HPDE6-E6E7 (cell line): ENCODE measurements at regions not wholly inside any gene's neighbourhood (a gene's known extent, or its start where the extent isn't known, plus 50 kb on each side); places are given as distances from the start of the nearest gene placed in this dataset.

Source experiments
- DNase-seq: peaks from one replicate; pipeline ENCODE4 v3.0.0; 2011; ENCODE audit warnings: missing footprints; ENCODE audit errors: extremely low spot score

- DNase-seq, result no peak
These were observed 1202.0 kb downstream of the EFNB2 start for GRCh38 chr13:105333416-105333815.

DNA sequence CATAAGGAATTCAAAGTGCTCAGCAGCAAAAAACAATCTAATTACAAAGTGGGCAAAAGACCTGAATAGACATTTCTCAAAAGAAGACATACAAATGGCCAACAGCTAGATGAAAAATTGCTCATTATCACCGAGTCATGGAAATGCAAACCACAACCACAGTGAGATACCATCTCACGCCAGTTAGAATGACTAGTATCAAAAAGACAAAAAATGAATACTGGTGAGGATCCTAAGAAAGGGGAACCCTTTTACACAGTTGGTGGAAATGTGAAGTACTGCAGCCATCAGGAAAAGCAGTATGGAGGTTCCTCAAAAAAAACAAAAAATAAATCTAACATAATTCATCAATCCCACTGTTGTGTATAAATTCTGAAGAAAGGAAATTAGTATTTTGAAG, 1206.1 kb downstream of the EFNB2 start:
- DNase-seq, result no peak

DNA sequence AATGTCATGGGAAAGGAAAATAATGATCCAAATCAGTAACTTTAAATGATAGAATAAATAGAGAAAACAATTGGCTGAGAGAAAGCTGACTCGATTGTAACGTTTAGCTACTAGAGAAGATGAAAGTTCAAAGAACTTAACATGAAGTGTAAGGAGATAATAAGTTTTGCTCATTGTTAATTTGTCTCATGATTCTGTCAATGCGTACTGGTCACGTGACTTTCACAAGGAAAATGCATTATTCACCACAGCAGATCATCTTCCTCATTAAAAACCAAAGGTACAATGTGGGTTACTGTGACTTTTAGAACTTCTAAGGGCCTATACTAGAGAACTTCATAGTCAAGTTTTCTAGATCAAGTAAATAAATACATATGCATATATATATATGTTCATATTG, 1207.2 kb downstream of the EFNB2 start:
- DNase-seq, result no peak

DNA sequence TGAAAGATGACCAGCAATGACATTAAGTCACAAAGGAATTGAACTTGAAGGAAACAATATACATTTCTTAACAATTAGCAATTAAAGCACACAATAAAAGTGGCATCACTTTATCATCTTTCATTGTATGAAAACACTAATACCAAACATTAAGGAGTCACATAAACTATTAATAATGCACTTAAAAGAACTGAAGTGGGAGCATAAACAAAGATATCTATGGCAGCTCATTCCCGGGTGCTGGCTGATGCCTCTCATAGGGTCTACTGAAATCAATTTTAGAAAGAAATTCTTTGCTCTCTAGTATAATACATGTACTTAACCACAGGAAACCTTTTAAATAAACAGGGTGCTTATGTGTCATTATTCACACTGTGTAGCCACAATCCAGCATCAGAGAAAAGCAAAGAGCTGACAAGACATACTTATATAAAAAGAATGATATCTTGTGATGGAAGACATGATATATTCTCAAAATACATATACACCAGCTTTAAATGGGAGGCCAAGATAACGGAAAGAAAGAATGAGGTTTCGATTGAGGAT, 1207.8 kb downstream of the EFNB2 start:
- no peak for DNase-seq

- no peak for DNase-seq
These were observed 1215.6 kb downstream of the EFNB2 start for GRCh38 chr13:105319875-105320274.

- no peak for DNase-seq
These were observed 1218.7 kb downstream of the EFNB2 start for GRCh38 chr13:105316731-105317130.

DNA sequence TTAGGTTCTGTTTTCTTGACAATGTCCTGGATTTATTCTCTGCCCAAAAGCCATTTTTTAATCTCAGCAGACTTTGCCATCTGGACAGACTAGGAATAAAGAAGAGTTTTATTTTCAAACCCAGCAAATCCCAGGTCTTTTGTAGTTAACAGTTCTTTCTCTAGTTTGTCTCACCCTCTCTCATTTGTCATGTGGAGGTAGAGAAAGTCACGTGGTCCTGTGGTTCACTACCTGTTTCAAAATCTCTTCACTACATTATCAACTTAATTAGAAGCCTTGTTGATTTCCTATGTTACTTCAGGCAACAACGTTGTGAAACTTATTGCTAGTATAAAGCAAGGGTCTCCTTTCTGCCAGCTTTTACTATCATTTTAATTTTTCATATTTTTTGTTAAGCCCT, 1222.6 kb downstream of the EFNB2 start:
- DNase-seq, result no peak

DNA sequence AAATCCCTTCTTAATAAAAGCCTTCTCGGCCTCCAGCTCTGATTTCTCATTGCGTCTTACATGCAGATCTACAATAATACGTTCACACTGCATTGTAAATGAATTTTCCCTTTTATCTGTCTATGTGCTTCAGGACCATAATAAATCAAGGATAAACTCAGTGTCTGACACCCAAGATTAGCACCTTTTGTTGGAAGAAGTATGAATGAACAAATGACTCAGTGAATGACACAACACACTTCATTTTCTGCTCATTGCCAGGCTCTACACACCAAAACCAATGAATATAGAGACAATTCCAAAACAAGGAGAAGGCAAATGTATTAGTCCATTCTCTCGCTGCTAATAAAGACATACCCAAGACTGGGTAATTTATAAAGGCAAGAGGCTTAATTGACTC, 1224.4 kb downstream of the EFNB2 start:
- no peak for DNase-seq

- no peak for DNase-seq
These were observed 1227.7 kb downstream of the EFNB2 start for GRCh38 chr13:105307776-105308175.

- no peak for DNase-seq
These were observed 1237.6 kb downstream of the EFNB2 start for GRCh38 chr13:105297839-105298238.

DNA sequence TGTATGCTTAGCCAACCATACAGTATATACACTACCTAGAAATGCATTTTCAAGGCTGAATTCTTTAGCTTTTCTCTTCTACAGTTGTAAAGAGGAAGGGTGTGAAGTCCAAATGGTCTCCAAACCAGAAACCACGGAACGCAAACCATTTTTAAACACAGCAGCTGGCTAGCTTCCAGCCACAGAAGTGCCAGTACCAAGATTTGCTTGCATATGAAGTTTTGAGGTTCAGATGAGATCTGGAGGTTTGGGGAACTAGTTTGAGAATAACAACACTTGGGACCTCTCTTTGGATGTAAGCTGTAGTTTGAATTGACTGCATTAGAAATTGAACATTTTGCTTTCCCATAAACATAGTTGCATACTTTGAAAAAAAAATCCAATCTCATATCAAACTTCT, 1243.5 kb downstream of the EFNB2 start:
- DNase-seq, result no peak

GRCh38 chr13:105290596-105290995, 1244.9 kb downstream of the EFNB2 start:
- no peak for DNase-seq

GRCh38 chr13:105285526-105285925, 1249.9 kb downstream of the EFNB2 start:
- DNase-seq, result no peak

DNA sequence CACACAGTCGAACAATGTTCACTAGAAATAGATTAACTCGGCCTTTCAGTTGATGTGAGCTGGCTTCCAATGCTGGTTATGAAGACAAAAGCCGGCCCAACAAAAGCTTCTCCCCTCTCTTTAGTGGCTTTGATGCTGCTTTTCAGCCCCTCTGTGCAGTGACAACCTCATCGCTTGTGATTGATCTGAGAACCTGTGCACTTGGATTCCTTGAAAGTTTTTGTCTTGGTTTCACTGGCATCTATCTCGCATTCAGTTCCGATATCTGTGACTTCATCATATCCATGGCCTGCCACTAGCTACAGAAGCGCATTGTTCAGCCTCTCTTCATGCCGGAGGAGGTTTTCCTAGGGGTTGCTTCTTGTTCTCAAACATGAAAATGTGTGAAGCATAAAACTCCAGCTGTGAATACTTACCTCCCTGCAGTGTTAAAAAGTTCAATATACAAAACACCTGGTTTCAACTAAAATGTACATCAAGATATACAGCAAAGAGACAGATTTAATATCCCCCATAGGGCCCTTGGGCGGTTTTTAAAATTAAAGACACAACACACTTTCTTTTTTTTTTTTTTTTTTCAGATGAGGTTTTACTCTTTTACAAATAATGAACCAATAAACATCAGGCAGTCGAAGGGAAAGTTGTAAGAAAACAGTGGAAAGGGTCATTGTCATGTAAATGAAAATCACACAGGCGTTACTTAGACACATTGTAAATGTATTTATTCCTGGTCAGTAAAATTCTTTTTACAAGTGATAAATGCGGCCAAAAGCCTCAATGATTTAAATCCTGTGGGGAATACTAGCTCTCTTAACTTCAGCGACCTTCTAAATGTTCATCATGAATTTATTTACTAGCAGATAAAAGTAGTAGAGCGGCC, 1252.8 kb downstream of the EFNB2 start:
- DNase-seq, result no peak

GRCh38 chr13:105278943-105279381, 1256.5 kb downstream of the EFNB2 start:
- DNase-seq, result no peak

- no peak for DNase-seq
These were observed 1258.9 kb downstream of the EFNB2 start for GRCh38 chr13:105276571-105276970.

GRCh38 chr13:105273665-105274222, 1261.7 kb downstream of the EFNB2 start:
- DNase-seq, result no peak

DNA sequence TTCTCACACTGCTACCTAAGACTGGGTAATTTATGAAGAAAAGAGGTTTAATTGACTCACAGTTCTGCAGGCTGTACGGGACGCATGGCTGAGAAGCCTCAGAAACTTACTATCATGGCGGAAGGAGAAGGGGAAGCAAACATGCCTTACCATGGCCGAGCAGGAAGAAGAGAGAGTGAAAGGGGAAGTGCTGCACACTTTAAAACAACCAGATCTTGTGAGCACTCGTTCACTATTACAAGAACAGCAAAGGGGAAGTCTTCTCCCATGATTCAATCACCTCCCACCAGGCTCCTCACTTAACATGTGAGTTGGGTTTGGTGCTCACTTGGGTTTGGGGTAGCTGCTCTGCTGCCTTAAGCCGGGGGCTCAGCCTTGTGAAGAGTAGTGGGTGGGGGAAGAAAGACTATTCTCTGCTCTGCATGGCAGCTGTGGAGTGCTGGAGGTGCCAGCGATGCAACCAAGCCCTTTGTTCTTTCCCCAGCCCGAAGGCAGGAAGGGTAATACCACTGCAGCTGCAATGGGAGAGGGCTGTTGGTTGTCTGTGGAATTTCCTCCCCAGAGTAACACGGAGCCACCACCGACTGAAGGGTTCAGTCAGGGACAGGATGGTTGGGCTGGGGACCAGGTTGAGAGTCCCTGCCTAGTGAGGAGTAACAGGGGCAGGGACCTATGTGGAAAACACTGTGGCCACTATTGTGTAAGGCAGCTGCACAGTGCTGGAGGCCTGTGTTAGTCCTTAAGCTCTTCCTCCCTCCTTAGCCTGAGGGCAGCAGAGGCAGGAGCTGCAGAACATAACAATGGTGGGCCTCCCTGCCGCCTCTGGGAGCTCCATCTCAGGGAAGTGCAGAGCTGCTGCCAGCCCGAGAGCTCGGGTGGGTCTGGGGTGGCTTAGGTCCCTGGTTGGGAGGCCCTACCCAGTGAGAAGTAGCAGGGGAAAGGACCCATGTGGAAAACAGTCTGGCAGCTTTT, 1262.5 kb downstream of the EFNB2 start:
- no peak for DNase-seq

- DNase-seq, result no peak
These were observed 1268.8 kb downstream of the EFNB2 start for GRCh38 chr13:105266615-105267014.

DNA sequence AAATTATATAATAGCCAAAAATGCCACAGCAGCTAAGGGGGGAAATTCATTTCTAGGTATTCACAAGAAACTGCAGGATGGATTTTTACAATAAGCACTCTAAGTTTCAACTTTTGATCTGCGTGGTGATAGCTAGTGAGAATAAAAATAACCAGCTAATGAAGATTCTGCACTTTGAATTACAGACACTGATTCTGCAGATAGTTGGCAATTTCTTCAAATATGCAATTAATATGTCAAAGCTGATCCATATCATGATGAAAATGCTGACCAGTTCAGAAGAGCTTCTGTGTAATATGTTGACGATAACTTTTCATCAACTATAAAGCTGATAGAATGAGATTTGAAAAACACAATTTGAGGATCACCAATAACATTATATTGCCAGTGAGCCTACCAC, 1272.9 kb downstream of the EFNB2 start:
- DNase-seq, result no peak

DNA sequence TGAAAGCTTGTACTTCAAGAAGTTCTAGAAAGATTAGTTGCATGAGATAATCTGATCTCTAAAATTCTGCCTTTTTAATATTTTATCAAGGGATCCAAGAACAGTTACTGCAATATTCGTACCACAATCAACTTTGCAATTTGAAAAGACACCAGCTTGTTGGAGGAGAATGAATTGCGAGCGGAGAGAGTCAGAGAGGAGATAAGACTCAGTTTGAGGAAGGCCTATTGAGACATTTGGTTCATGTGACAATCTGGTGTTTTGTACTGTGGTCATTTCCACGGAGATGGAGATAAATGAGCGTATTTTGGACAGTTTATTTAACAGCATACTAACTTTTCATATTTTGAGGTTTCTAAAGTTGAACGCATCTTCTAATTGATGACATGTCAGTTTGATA, 1276.0 kb downstream of the EFNB2 start:
- DNase-seq, result no peak

GRCh38 chr13:105255472-105255871, 1280.0 kb downstream of the EFNB2 start:
- DNase-seq, result no peak
